RPMI8226 (cell line): ENCODE measurements at regions not wholly inside any gene's neighbourhood (a gene's known extent, or its start where the extent isn't known, plus 50 kb on each side); places are given as distances from the start of the nearest gene placed in this dataset.
"Not testable (repeated sequence)": the region's sequence is repeated elsewhere in the genome, so short reads cannot be mapped to it uniquely, and the experiment has no call there.

Experiments
- DNase-seq: peaks from one replicate; pipeline ENCODE4 v3.0.0-alpha.2; 2015

- no peak for DNase-seq
These were observed 105.2 kb upstream of the AMZ2 start for GRCh38 chr17:68142595-68142994.

- DNase-seq = no peak
These were observed 104.4 kb upstream of the AMZ2 start for GRCh38 chr17:68143425-68143824.

GRCh38 chr17:68145088-68145487 is 102.8 kb upstream of the AMZ2 start:
- DNase-seq = no peak

GRCh38 chr17:68148936-68149335 is 98.9 kb upstream of the AMZ2 start:
- no peak for DNase-seq

- DNase-seq = no peak
These were observed 95.7 kb upstream of the AMZ2 start for GRCh38 chr17:68152161-68152571.

- no peak for DNase-seq
These were observed 92.2 kb upstream of the AMZ2 start for GRCh38 chr17:68155692-68156091.

GRCh38 chr17:68161644-68162428 is 86.0 kb upstream of the AMZ2 start:
- no peak for DNase-seq

GRCh38 chr17:68168273-68169164 is 79.3 kb upstream of the AMZ2 start:
- not testable (repeated sequence) for DNase-seq

- not testable (repeated sequence) for DNase-seq
These were observed 78.5 kb upstream of the AMZ2 start for GRCh38 chr17:68169165-68169821.

- no peak for DNase-seq
These were observed 78.0 kb upstream of the AMZ2 start for GRCh38 chr17:68169840-68170239.

- DNase-seq = no peak
These were observed 77.6 kb upstream of the AMZ2 start for GRCh38 chr17:68170246-68170645.

- peak; percentile 76 for DNase-seq
These were observed 75.3 kb upstream of the AMZ2 start for GRCh38 chr17:68172461-68172954.

GRCh38 chr17:68175416-68175815 is 72.4 kb upstream of the AMZ2 start:
- no peak for DNase-seq

GRCh38 chr17:68175905-68176304 is 71.9 kb upstream of the AMZ2 start:
- no peak for DNase-seq

- no peak for DNase-seq
These were observed 71.1 kb upstream of the AMZ2 start for GRCh38 chr17:68176718-68177117.

GRCh38 chr17:68178831-68179230 is 69.0 kb upstream of the AMZ2 start:
- no peak for DNase-seq

GRCh38 chr17:68179236-68179925 is 68.5 kb upstream of the AMZ2 start:
- DNase-seq = no peak

GRCh38 chr17:68179926-68180285 is 67.9 kb upstream of the AMZ2 start:
- no peak for DNase-seq

- no peak for DNase-seq
These were observed 65.9 kb upstream of the AMZ2 start for GRCh38 chr17:68182011-68182306.

GRCh38 chr17:68182940-68183551 is 64.8 kb upstream of the AMZ2 start:
- DNase-seq = peak; percentile 67

GRCh38 chr17:68184141-68184571 is 63.7 kb upstream of the AMZ2 start:
- DNase-seq = no peak

GRCh38 chr17:68184816-68185436 is 62.9 kb upstream of the AMZ2 start:
- no peak for DNase-seq
